ENCODE measurements at regions not wholly inside any gene's neighbourhood (a gene's known extent, or its start where the extent isn't known, plus 50 kb on each side); places are given as distances from the start of the nearest gene placed in this dataset.

GRCh38 chr4:54550395-54551171 lies 107.2 kb upstream of the KIT start (continued):
- TF ChIP-seq CHD7 (IDR thresholded peaks at IDR 0.05; ENCODE audit: insufficient replicate concordance, low read length) (peak; percentile 98), HDAC2 (IDR thresholded peaks at IDR 0.05; ENCODE audit: borderline replicate concordance in 1 of 2, low read depth in 2 of 2, low read length in 2 of 2) (peak in 1 of 2 experiments; percentile 69; a peak in 1 of 4 replicates), CBX5 (IDR thresholded peaks at IDR 0.05; ENCODE audit: low read depth, low read length) (no peak), CEBPB (IDR thresholded peaks at IDR 0.05; ENCODE audit: low read depth, low read length) (peak; percentile 99), SRF (IDR thresholded peaks at IDR 0.05; ENCODE audit: low read depth, low read length) (no peak), KDM1A (IDR thresholded peaks at IDR 0.05; ENCODE audit: borderline replicate concordance, low read length) (peak; percentile 92), TEAD4 (IDR thresholded peaks at IDR 0.05; ENCODE audit: low read depth, low read length) (no peak), TCF12 (IDR thresholded peaks at IDR 0.05; ENCODE audit: low read depth, low read length) (no peak)
